Progenitor cell of endocrine pancreas (in vitro differentiated cells): ENCODE measurements at regions not wholly inside any gene's neighbourhood (a gene's known extent, or its start where the extent isn't known, plus 50 kb on each side); places are given as distances from the start of the nearest gene placed in this dataset.

Experiments
- DNase-seq: peaks from one replicate; pipeline ENCODE4 v3.0.0; 2021; ENCODE audit warnings: low spot score; ENCODE audit not compliant: unreplicated experiment
- H3K27ac Mint-ChIP-seq: 2 replicates; pipeline ENCODE4 v1.8.0; 2021; ENCODE audit warnings: mild to moderate bottlenecking, moderate library complexity, mixed read lengths
- H3K27me3 Mint-ChIP-seq: 2 replicates; pipeline ENCODE4 v1.8.0; 2021; ENCODE audit warnings: mixed read lengths
- H3K36me3 Mint-ChIP-seq: 2 replicates; pipeline ENCODE4 v1.8.0; 2022; ENCODE audit warnings: mixed read lengths; ENCODE audit not compliant: insufficient read depth
- H3K4me1 Mint-ChIP-seq: 2 replicates; pipeline ENCODE4 v1.8.0; 2021; ENCODE audit warnings: low read depth, mixed read lengths
- H3K4me3 Mint-ChIP-seq: 2 replicates; pipeline ENCODE4 v1.8.0; 2021; ENCODE audit warnings: low read depth, mild to moderate bottlenecking, moderate library complexity, mixed read lengths
- H3K9me3 Mint-ChIP-seq: 2 replicates; pipeline ENCODE4 v1.8.0; 2021; ENCODE audit warnings: low read depth, mixed read lengths
- TF ChIP-seq, protein P1 (sequence below): fragments of 200-600 bp; sonication (generic); IDR thresholded peaks from one replicate; pipeline ENCODE4 v1.5.0; 2021; ENCODE audit warnings: antibody characterized with exemption, mild to moderate bottlenecking; ENCODE audit not compliant: unreplicated experiment

DNA sequence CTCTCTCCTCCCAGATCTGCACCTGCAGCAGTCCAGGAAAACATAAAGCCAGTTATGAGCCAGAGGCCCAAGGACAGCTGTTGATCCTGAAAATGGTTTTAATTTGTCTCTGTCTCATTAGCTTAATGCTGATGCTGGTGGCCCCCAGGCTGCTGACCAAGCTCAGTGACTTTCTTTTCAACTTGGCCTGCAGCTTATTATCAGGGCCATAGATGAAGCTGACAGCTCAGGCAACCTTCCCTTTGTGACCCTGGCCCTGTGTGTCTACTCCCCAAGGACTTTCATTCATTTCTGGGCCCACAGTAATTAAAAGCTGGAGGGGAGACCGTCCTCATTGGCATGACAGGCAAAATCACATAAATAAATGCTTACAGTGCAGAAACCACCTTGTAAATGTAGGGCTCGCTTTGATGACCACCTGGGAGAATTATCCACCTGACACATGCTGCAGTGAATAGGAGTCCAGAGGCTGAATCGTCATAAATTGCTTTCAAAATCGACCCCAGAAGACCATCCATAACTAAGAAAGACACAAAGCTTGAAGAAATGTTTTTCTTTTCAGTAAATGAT, 138.5 kb downstream of the NPY start:
- peaks cover 3% of the 10 kb centered on the region for H3K27me3 Mint-ChIP-seq
- TF ChIP-seq, protein P1, sequence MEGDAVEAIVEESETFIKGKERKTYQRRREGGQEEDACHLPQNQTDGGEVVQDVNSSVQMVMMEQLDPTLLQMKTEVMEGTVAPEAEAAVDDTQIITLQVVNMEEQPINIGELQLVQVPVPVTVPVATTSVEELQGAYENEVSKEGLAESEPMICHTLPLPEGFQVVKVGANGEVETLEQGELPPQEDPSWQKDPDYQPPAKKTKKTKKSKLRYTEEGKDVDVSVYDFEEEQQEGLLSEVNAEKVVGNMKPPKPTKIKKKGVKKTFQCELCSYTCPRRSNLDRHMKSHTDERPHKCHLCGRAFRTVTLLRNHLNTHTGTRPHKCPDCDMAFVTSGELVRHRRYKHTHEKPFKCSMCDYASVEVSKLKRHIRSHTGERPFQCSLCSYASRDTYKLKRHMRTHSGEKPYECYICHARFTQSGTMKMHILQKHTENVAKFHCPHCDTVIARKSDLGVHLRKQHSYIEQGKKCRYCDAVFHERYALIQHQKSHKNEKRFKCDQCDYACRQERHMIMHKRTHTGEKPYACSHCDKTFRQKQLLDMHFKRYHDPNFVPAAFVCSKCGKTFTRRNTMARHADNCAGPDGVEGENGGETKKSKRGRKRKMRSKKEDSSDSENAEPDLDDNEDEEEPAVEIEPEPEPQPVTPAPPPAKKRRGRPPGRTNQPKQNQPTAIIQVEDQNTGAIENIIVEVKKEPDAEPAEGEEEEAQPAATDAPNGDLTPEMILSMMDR: no peak
- no peaks in the 10 kb centered on the region for H3K36me3 Mint-ChIP-seq
- DNase-seq: no peak
- peaks cover 8% of the 10 kb centered on the region for H3K9me3 Mint-ChIP-seq
- no peak overlapping the region for H3K4me3 Mint-ChIP-seq
- no peak overlapping the region for H3K27ac Mint-ChIP-seq
- no peaks in the 10 kb centered on the region for H3K4me1 Mint-ChIP-seq

DNA sequence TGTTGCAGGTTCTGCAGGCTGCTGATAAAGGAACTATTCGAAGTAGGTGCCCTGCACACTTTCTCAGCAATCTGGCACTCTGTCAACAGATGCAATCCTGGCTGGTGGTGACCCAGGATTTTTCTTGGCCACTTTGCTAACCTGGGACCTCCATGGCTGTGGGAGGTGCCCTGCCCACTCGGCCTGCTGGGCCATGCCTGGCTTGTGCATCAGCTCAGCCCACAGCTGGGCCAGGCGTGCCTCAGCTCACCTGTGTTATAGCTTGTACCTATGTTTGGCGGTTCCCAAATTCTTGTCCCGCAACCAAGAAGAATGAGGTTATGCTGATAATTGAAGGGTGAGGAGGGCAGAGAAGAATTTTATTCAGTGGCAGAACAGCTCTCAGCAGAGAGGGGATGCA, 141.7 kb downstream of the NPY start:
- H3K36me3 Mint-ChIP-seq: no peaks in the 10 kb centered on the region
- H3K4me3 Mint-ChIP-seq: no peak overlapping the region
- peaks cover 3% of the 10 kb centered on the region for H3K27me3 Mint-ChIP-seq
- no peak for DNase-seq
- no peak overlapping the region for H3K27ac Mint-ChIP-seq
- no peaks in the 10 kb centered on the region for H3K4me1 Mint-ChIP-seq
- peaks cover 8% of the 10 kb centered on the region for H3K9me3 Mint-ChIP-seq
- TF ChIP-seq, protein P1: no peak

DNA sequence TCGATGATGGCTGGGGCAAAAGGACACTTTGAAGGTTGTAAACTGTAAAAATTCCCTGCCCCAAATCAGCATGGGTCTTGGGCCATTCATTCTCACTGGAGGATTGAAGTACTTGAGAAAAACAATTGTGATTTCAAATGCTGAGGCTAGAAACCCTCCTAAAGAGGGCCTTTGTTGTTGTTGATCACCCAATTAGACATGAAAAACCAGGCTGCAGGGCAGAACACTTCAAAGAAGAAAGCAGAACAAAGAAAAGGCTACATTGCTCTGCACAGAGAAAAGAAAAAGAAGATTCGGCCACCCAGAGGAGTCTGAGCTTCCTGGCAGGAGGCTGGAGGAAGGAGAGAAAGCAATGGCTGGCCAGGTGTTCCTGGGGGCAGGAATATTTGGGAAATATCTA, 143.1 kb downstream of the NPY start:
- Mint-ChIP-seq H3K27ac (no peak overlapping the region), H3K4me3 (no peak overlapping the region), H3K27me3 (peaks cover 3% of the 10 kb centered on the region), H3K36me3 (no peaks in the 10 kb centered on the region), H3K4me1 (no peaks in the 10 kb centered on the region), H3K9me3 (peaks cover 8% of the 10 kb centered on the region)
- no peak for DNase-seq
- TF ChIP-seq, protein P1: no peak

DNA sequence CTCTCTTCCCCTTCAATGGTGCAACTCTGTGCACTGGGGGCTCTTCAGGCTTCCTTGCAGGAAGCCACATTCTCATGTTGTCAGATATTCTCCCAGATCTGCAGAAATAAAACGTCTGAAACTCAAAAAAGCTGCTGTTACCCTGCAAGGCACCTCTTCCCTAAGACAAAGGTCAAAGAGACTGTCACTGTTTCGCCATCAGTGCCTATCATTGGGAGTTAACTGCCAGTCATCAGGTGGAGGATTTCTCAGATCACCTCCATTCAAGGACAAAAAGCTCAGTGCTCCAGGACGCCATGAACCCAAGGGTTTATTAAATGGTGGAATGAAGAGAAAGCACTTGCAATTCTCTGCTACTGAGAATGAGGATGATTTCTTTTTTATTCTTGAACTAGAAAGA, 144.6 kb upstream of the PALS2 start:
- Mint-ChIP-seq H3K9me3 (peaks cover 8% of the 10 kb centered on the region), H3K4me1 (no peaks in the 10 kb centered on the region), H3K27me3 (peaks cover 3% of the 10 kb centered on the region), H3K27ac (no peak overlapping the region), H3K36me3 (no peaks in the 10 kb centered on the region), H3K4me3 (no peak overlapping the region)
- DNase-seq: no peak
- TF ChIP-seq, protein P1: no peak

DNA sequence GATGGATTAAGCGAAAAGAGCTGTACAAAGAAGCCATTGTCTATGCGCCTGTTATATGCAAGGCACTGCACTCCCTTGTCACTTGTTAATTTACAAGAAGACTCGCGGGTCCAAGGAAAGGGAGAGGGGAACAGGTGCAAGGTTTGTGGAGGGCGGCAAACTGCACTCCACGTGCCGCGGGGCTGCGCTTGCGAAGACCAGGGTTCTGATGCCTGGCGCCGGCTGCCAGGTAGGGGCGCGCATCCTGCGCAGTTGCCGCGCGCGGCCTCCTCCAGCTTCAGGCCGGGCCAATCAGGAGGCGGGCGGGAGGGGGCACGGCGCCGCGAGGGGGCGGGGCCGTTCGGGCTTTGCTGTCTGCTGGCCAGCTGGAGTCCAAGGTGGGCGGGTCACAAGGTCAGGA, 140.6 kb upstream of the PALS2 start:
- H3K36me3 Mint-ChIP-seq: no peaks in the 10 kb centered on the region
- DNase-seq: no peak
- no peak overlapping the region for H3K27ac Mint-ChIP-seq
- no peaks in the 10 kb centered on the region for H3K27me3 Mint-ChIP-seq
- peaks cover 4% of the 10 kb centered on the region for H3K4me1 Mint-ChIP-seq
- H3K9me3 Mint-ChIP-seq: no peaks in the 10 kb centered on the region
- TF ChIP-seq, protein P1: no peak
- H3K4me3 Mint-ChIP-seq: no peak overlapping the region
